Activated CD4-positive, alpha-beta T cell treated with anti-CD3 and anti-CD28 coated beads, Interleukin-2, Interleukin-6, amounts not matched to agents 100 ng/mL and 50 ng/mL, durations not matched to agents 16 hours and 8 hours (primary cell): ENCODE measurements at regions not wholly inside any gene's neighbourhood (a gene's known extent, or its start where the extent isn't known, plus 50 kb on each side); places are given as distances from the start of the nearest gene placed in this dataset.

Experiments used
- DNase-seq: peaks from one replicate; pipeline ENCODE4 v3.0.0-alpha.2; 2020

DNA sequence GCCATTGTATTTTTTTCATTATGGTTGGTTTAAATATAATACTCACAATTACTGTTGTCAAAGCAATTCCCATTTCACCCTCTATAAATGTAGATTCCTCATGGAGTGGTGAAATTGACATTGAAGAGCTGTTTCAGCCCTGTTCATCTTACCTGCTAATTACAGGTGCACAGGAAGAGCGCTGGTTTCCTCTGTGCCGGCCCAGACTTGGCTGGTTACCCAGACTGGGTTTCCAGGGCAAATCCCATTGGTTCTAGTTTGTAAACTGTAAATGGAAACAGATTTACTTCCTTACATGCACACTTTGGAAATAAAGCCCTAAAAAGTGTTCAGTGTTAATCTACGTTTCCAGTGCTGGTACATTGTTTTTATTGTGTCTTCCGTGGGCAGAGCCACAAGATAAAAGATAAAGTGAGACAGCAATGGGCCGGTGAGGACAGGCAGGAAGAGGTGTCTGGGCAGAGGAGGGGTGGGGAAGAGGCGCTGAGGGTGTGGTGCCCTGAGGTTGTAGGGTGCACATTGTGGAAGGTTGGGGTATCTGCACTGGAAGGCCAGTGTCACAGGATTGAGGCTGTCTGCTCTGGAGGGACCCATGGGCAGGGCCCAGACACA is 71.6 kb upstream of the ZPBP start:
- peak; percentile 17 for DNase-seq

DNA sequence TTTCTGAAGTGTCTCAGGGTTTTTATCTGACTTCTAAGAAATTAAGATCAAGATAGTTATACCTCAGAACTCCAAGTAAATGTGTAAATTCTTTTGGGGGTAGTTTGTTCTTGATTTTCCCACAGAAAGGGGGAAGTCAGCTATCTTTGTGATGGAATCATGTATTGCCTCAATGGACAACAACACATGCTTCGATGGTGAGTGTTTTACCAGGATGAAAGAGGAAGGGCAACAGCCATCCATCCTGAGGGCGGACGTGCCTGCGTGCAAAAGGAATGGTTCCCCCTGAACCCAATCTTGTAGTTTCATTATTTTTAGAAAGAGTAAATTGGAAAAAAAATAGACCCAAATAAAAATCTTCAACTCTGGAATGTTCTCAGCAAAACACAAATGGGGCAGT is 67.2 kb upstream of the ZPBP start:
- DNase-seq: no peak

DNA sequence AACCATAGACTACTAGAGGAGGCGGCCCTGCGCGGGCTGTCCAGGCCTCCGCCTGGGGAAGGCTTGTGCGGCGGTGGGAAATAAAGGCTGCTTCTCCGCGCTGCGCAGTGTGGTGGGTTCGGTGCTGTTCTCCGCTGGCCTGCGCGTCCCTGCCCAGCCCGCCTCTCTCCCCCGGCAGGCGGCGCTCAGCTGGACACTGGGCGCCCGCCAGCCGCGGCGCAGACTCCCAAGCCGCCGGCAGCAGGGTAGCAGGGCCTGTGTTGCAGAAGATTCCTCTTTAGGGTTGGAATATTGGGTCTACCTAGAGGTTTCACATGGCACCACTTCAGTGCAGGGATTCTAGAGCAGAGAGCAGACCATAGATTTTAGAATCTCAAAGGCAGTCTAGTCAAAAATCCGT is 66.1 kb upstream of the ZPBP start:
- DNase-seq: no peak

DNA sequence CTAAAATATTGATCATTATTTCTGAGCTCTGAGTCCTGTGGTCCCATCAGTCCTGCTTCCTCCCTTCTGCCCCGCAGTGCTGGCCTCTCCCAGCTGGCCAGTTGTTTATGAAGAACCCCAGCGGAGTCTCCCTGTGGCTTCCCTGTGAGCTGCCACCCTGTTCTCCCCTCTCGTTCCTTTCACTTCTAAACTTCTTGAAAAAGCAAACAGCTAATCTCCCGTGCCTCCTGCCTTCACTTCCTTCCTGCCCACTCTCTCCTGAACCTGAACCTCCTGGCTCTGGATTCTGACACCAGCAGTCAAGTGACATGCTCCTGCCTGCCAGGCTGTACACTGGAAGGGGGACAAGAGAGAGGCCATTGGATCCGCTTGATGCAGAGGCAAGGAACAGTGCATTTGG is 63.7 kb upstream of the ZPBP start:
- DNase-seq: no peak

DNA sequence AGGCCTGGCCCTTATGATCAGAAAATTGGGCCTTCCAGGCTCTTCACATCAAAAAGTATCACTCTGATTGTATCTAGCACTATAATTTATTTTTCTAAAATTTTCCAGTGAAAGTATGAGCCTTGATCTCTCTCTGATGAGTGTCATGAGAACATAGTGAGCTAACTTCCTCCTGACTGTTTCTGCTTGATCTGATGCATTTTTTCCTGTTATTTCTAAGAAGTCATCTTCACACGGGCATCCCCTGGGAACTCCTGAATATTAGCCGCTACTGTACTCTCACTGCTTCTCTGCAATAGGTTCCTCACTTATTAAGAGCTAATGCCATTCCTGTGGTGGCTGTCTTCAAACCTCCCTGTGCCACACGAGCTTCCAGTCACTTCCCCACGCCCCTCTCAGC is 63.1 kb upstream of the ZPBP start:
- no peak for DNase-seq

DNA sequence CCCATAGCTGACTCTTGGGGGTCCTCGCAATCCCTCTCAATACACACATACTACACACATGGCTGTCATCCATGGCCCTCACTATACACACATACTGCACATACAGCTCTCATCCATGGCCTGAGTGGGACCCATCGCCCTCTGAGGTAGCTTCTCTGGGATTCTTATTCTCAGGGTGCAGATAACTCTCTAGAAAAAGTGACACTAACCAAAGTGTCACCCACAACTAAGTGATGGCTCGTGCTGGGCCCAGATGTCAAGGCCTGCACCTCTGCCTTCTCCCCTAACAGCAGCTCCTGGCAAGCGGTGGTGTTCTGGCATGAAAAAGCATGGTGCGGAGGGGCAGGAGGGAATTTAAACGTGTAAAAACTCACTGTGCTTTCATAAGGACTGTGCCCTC is 62.7 kb upstream of the ZPBP start:
- DNase-seq: no peak

DNA sequence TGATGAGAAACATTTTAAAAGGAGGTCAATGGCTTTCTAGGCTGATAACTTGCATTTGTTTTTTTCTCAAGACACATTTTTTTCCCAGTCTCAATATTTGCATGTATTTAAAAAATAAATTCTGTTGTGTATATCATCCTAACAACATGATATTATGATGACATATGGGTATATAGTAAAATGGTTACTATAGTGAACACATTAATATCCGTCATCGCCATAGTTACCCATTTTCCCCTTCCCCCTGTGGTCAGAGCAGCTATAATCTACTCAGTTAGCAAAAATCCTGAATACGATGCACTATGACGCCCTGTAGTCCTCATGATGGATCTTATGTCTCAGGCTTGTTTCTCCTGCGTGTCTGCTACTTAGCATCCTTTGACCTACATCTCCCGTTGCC is 60.9 kb upstream of the ZPBP start:
- no peak for DNase-seq

DNA sequence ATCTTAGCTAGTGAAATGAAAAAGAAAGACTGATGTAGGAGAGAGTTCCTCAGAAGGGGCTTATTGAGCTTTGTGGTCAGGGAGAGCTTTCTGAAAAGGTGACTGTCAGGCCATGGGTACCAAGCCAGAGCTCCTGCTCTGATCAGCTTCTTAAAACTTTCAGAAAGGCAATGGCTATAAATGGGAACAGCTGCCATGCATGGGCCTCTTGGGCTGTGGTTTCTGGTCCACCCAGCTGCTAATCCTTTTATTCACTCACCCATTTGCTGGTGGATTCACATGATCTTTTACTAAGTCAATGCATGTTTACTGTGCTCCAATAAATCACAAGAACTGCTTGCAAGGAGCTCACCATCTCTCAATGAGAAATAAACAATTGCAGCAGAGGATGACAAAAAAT is 60.1 kb upstream of the ZPBP start:
- no peak for DNase-seq

DNA sequence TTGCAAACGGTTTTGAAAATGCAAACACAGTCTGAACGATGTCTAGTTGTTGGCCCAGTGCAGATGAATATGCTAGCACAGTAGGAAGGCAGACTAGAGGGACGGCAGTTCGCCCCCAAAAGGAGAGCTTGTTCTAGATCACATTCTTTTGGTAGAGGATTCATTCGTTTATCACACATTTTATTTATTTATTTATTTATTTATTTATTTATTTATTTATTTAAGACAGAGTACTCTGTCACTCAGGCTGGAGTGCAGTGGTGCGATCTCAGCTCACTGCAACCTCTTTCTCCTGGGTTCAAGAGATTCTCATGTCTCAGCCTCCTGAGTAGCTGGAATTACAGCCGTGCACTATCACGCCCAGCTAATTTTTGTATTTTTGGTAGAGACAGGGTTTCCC is 59.4 kb upstream of the ZPBP start:
- no peak for DNase-seq

DNA sequence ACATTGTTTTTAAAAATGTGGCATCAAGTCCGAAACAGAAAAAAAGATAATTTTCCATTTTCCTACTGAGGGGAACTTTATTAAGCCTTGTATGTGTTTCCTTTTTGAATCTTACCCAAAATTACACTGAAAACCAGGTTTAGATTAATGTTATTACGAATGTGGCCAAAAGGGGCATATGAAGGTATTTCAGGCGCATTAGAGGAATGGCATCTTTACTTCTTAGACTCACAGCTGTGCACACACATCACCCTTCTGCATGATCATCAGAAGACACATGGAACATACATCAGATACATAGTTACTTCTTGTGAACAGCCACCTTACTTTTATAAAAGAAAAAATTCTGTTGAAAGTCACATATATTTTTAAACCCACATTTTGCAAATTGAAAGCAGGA is 58.6 kb upstream of the ZPBP start:
- DNase-seq: no peak

DNA sequence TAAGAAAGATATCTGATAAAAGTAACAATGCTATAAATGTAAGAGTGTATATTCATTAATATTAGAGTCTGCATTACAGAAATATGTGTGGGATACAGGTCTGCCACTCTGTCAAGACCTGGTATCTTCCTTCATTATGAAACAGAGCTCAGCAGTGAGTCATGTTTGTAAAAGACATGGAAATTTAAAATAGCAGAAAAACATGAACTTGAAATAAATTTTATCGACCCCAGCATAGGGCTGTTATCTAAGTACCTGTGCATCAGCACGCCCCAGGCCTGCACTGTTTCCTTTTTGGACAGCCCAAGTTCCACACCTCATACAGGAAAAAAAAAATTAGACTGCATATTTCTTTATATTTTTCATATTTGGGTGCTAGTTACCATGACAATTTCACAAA is 58.0 kb upstream of the ZPBP start:
- no peak for DNase-seq

DNA sequence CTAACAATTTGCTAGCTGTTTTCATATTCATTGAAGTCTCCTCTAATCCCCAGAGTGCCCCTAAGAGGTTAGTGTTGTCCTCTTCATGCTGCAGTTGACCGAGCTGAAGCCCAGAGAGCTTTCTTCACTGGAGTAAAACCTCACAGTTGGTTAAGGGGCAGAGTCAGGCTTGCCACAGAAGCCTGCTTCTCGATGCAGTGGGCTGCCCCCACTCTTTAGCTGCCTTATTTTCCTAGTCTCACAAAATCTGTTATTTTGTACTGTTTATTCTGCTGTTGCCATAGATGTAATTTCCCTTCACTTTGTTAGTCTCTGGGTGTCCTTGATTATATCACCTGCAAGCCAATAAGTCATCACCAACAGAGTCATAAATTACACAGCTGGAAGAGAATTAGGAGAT is 56.3 kb upstream of the ZPBP start:
- DNase-seq: no peak

DNA sequence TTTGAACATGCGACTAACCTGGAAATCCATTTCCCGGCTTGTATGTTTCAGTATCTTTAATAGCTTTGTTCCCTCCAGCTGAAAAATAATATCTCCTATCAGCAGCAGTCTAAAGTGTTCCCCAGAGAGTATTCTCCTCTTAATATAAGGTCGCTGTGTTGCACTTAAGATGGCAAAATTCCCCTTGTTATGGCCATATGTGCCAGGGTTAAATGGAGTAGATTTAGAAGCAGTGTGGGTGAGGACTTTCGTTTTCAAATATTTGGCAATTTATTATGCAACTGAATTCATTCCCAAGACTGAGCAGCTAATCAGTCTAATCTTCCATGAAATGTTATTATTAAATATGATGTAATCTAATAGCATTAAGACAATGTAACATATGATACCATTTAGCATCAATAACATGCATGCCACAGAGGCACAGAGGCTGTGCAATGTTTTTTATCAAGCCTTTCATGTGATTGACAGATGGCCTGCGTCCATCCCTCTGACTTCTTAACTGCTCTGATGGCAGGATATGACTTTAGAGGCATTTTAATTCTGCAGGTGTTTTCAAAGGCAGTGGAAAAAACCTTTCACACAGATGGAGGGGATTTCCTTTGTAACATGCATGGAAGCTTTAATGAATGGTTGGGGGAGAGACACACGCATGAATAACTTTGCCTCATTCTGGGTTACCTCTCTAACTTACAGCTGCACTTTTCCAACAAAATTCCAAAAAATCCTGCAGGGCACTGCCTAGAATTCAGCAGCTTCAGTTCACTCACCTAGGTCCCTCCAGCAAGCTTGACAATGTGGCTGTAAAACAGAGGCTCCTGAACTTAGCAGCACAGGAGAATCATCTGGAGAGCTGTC is 55.1 kb upstream of the ZPBP start:
- peak; percentile 26 for DNase-seq

DNA sequence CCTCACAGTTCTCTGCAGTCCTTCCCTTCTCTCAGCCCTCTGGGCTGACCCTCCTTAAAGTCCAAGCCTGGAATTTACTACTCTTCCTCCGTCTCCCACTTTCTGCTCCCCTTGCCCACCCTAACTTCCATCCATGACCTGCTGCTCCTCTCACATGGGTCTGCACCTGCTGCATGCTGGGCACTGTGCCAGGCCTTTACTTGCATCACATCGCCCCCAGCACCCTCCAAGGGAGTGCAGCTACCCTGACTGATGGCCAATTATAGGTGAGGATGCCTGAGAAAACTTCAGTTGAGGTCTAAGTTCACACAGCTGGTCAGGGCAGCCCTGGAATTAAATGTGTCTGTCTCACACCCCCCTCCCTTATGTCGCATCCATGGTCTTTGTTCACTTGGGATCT is 53.6 kb upstream of the ZPBP start:
- DNase-seq: no peak

DNA sequence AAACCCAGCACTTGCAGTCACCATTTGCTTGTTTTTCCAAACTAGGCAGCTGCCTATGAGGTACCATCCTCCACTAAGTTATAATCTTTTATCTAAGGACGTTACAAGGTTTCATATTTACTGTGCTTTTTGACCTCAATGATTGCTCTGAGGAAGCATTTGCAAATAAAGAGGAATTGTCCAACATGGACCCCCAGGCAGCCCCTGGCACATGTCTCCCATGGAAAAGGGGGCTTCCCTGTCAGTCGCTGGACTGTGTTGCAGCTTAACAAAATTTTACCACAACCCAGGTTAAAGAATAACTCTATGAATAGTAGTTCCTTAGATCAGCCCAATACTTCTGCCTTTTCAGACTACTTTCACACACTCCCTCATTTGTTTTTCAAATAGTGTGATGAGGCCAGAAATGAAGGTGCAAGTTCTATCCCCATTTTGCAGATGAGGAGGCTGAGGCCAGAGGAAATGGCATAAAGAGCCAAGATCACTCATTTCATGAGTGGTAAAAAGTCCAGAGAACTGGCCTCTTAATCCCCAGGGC is 52.8 kb upstream of the ZPBP start:
- peak; percentile 42 for DNase-seq

DNA sequence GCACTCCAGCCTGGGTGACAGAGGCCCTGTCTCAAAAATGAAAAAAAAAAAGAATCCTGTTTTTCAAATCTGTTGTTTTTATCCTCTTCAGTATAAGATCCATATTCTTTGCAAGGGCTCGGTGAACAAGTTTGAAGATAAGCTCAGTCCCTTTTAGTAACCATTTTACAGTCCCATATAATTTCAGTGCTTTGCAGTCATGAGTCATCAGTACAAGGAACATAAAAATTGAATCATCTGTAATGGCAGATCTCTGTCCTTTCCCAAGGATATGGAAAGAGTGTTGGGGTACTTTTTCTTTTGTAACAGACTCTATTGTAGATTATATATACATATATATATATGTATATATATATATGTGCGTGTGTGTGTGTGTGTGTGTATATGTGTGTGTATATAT is 52.2 kb upstream of the ZPBP start:
- DNase-seq: no peak
